HCT116 (cell line): ENCODE measurements at regions not wholly inside any gene's neighbourhood (a gene's known extent, or its start where the extent isn't known, plus 50 kb on each side); places are given as distances from the start of the nearest gene placed in this dataset.

Experiments
- CEBPB ChIP-seq: IDR thresholded peaks from 2 replicates; pipeline ENCODE4 v1.6.1; 2012; ENCODE audit warnings: low read depth
- CTCF ChIP-seq, 3 experiments: fragments of 200-600 bp in 1 of 3; sonication (generic) in 1 of 3; IDR thresholded peaks in 2 of 3; conservative IDR thresholded peaks in 1 of 3; 2 replicates each; pipeline ENCODE4 v1.5.1; 2012 to 2017; ENCODE audit warnings: low read depth in 2 of 3, low read length in 2 of 3, antibody characterized with exemption in 1 of 3, borderline replicate concordance in 1 of 3, control low read depth in 1 of 3, mild to moderate bottlenecking in 1 of 3, mixed read lengths in 1 of 3, mixed run types in 1 of 3, moderate library complexity in 1 of 3; ENCODE audit not compliant: insufficient read depth in 1 of 3
- EZH2 ChIP-seq: fragments of 200-600 bp; sonication (generic); IDR thresholded peaks from 2 replicates; pipeline ENCODE4 v1.6.1; 2017; ENCODE audit warnings: antibody characterized with exemption, mixed run types
- POLR2A ChIP-seq: IDR thresholded peaks from 2 replicates; pipeline ENCODE4 v1.7.0; 2011; ENCODE audit warnings: borderline replicate concordance; ENCODE audit not compliant: insufficient read depth, insufficient read length; ENCODE audit errors: extremely low read depth
- YY1 ChIP-seq: IDR thresholded peaks from 2 replicates; pipeline ENCODE4 v1.6.1; 2011; ENCODE audit warnings: low read length, low read depth, moderate library complexity, mild to moderate bottlenecking; ENCODE audit not compliant: insufficient replicate concordance; ENCODE audit errors: extremely low read depth

GRCh38 chr10:61160253-61160652 lies 216.3 kb upstream of the RHOBTB1 start:
- TF ChIP-seq CEBPB, result no peak
- TF ChIP-seq CTCF (IDR thresholded peaks at IDR 0.05 in 2 of 3, conservative IDR thresholded peaks at IDR 0.05 in 1 of 3; ENCODE audit: borderline replicate concordance in 1 of 3, insufficient read depth in 1 of 3, low read depth in 2 of 3, low read length in 2 of 3), result no peak
- no peak for TF ChIP-seq YY1
- TF ChIP-seq EZH2, result no peak
- TF ChIP-seq POLR2A, result no peak
